WERI-Rb-1 (cell line): ENCODE measurements at regions not wholly inside any gene's neighbourhood (a gene's known extent, or its start where the extent isn't known, plus 50 kb on each side); places are given as distances from the start of the nearest gene placed in this dataset.

ENCODE experiments used
- DNase-seq: peaks from one replicate; pipeline ENCODE4 v3.0.0-alpha.2; 2020
- H3K27ac ChIP-seq: fragments of 250-450 bp; sonication (Bioruptor Pico); 2 replicates; pipeline ENCODE4 v1.5.1; 2020; ENCODE audit warnings: mild to moderate bottlenecking, moderate library complexity
- H3K27me3 ChIP-seq: fragments of 250-450 bp; sonication (Bioruptor Pico); 2 replicates; pipeline ENCODE4 v1.5.1; 2021; ENCODE audit warnings: mild to moderate bottlenecking, low read depth, moderate library complexity; ENCODE audit not compliant: insufficient read depth, severe bottlenecking
- H3K36me3 ChIP-seq: fragments of 250-450 bp; sonication (Bioruptor Pico); 2 replicates; pipeline ENCODE4 v1.5.1; 2020; ENCODE audit warnings: mild to moderate bottlenecking, moderate library complexity
- H3K4me3 ChIP-seq: 2 replicates; pipeline ENCODE4 v1.5.1; 2011; ENCODE audit warnings: low read depth, mild to moderate bottlenecking, control low read depth, low read length
- H3K9me3 ChIP-seq: fragments of 250-450 bp; sonication (Bioruptor Pico); 2 replicates; pipeline ENCODE4 v1.5.1; 2021; ENCODE audit warnings: mild to moderate bottlenecking, moderate library complexity; ENCODE audit not compliant: severe bottlenecking
- CTCF ChIP-seq: IDR thresholded peaks from 2 replicates; pipeline ENCODE4 v1.5.1; 2011; ENCODE audit warnings: low read depth, mild to moderate bottlenecking, control low read depth, inconsistent platforms, low read length

DNA sequence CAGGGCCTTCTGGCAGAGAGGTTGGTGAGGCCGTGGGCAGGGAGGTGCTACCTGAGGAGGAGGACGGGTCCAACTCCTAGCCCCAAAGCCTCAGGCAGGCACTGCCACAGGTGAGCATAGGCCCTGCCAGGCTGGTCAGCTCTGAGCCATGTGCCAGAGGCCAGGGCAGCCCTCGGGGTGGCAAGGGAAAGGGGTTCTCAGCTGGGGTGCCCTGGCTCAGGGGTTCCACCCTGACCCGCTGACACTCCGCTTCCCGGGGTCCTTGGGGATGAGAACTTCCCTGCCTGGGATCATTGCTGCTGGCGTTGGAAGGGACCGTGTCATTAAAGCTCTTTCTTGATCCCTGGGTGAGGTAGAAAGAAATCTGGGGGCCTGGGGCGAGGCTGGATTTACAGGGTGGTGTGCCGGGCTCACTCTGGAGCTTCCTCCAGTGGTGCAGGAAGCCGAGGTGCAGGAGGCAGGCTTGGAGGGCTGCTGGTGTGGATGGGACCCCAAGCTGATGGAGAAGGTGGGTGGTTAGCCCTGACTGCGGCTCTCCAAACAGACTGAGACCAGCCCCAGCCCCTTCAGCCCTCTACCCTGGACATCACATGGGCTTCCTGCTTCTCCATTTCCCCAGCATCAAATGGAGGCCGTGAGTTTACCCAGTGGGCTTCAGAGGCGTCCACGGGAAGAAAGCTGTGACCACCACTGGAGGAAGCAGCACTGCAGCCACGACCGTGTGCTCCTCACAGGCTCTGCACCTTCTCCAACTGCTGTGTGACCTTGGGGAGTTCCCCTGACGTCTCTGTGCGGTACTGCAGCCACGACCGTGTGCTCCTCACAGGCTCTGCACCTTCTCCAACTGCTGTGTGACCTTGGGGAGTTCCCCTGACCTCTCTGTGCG lies 295.2 kb downstream of the NDUFA10 start:
- no peaks in the 10 kb centered on the region for H3K9me3 ChIP-seq
- DNase-seq, result no peak
- peaks cover 83% of the 10 kb centered on the region for H3K27me3 ChIP-seq
- no peak for TF ChIP-seq CTCF
- no peaks in the 10 kb centered on the region for H3K36me3 ChIP-seq
- no peak overlapping the region for H3K27ac ChIP-seq
- H3K4me3 ChIP-seq, result no peak overlapping the region

- Histone ChIP-seq H3K36me3 (no peaks in the 10 kb centered on the region), H3K27me3 (peaks cover 83% of the 10 kb centered on the region), H3K27ac (no peak overlapping the region), H3K4me3 (no peak overlapping the region), H3K9me3 (no peaks in the 10 kb centered on the region)
- no peak for DNase-seq
- no peak for TF ChIP-seq CTCF
These were observed 296.0 kb downstream of the NDUFA10 start for GRCh38 chr2:239729151-239729550.

GRCh38 chr2:239728751-239729150 lies 296.4 kb downstream of the NDUFA10 start:
- Histone ChIP-seq H3K27me3 (peaks cover 83% of the 10 kb centered on the region), H3K4me3 (no peak overlapping the region), H3K9me3 (no peaks in the 10 kb centered on the region), H3K36me3 (no peaks in the 10 kb centered on the region), H3K27ac (no peak overlapping the region)
- TF ChIP-seq CTCF, result no peak
- DNase-seq, result no peak

GRCh38 chr2:239727776-239728600 lies 297.2 kb downstream of the NDUFA10 start:
- Histone ChIP-seq H3K27me3 (peaks cover 90% of the 10 kb centered on the region), H3K36me3 (no peaks in the 10 kb centered on the region), H3K27ac (no peak overlapping the region), H3K4me3 (no peak overlapping the region), H3K9me3 (no peaks in the 10 kb centered on the region)
- no peak for TF ChIP-seq CTCF
- DNase-seq, result no peak

GRCh38 chr2:239727182-239727775 lies 297.9 kb downstream of the NDUFA10 start:
- no peak overlapping the region for H3K4me3 ChIP-seq
- TF ChIP-seq CTCF, result no peak
- no peaks in the 10 kb centered on the region for H3K9me3 ChIP-seq
- H3K36me3 ChIP-seq, result no peaks in the 10 kb centered on the region
- peaks cover 93% of the 10 kb centered on the region for H3K27me3 ChIP-seq
- DNase-seq, result no peak
- no peak overlapping the region for H3K27ac ChIP-seq
